ENCODE measurements at regions not wholly inside any gene's neighbourhood (a gene's known extent, or its start where the extent isn't known, plus 50 kb on each side); places are given as distances from the start of the nearest gene placed in this dataset.
"Not testable (repeated sequence)": the region's sequence is repeated elsewhere in the genome, so short reads cannot be mapped to it uniquely, and the experiment has no call there.

DNA sequence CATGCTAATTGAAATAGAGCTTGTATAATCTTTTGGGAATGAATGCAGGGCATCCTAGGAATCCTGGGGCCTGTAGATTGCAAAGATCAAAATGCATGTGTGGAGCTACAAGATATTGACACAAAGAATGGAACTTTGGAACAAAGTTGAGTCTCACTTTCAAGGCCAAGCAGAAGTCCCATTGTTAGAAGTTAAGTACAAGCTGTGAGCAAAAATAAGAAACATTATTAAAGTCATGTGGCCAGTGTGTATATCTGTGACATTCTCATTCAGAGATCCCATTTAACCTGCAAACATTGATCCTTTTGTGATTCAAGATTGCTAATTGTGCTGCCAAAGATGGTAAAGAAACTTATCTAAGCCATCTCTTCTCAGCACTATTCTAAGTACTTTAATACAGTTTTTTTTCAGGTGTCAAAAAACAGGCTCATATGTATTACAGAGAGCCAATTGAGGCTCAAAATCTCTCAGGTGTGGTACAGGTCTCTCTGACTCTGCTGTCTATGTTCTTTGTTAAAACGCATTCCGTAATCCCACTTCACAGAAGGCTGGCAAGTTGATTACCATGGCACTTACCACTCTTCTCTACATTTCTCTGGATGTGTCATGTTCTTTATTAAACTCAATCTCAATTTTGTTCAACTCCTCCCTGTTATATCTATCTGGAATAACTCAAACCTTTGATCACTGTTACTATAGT lies 704.4 kb upstream of the NEGR1 start:
- H3K9me3 ChIP-seq (ENCODE audit: severe bottlenecking): no peaks in the 10 kb centered on the region
- DNase-seq (ENCODE audit: low spot score) (no peak), ATAC-seq (ENCODE audit: low read depth) (no peak)
- H3K4me3 ChIP-seq (ENCODE audit: severe bottlenecking): no peak overlapping the region
- no peak overlapping the region for H3K27ac ChIP-seq (ENCODE audit: poor library complexity, severe bottlenecking)
- no peaks in the 10 kb centered on the region for H3K36me3 ChIP-seq (ENCODE audit: low read depth)
- TF ChIP-seq, protein P1, sequence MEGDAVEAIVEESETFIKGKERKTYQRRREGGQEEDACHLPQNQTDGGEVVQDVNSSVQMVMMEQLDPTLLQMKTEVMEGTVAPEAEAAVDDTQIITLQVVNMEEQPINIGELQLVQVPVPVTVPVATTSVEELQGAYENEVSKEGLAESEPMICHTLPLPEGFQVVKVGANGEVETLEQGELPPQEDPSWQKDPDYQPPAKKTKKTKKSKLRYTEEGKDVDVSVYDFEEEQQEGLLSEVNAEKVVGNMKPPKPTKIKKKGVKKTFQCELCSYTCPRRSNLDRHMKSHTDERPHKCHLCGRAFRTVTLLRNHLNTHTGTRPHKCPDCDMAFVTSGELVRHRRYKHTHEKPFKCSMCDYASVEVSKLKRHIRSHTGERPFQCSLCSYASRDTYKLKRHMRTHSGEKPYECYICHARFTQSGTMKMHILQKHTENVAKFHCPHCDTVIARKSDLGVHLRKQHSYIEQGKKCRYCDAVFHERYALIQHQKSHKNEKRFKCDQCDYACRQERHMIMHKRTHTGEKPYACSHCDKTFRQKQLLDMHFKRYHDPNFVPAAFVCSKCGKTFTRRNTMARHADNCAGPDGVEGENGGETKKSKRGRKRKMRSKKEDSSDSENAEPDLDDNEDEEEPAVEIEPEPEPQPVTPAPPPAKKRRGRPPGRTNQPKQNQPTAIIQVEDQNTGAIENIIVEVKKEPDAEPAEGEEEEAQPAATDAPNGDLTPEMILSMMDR (IDR thresholded peaks at IDR 0.05; ENCODE audit: poor library complexity, severe bottlenecking): no peak
- H3K27me3 ChIP-seq (ENCODE audit: insufficient read depth, poor library complexity, severe bottlenecking): no peaks in the 10 kb centered on the region
- H3K4me1 ChIP-seq (ENCODE audit: insufficient read depth, poor library complexity, severe bottlenecking): no peaks in the 10 kb centered on the region

DNA sequence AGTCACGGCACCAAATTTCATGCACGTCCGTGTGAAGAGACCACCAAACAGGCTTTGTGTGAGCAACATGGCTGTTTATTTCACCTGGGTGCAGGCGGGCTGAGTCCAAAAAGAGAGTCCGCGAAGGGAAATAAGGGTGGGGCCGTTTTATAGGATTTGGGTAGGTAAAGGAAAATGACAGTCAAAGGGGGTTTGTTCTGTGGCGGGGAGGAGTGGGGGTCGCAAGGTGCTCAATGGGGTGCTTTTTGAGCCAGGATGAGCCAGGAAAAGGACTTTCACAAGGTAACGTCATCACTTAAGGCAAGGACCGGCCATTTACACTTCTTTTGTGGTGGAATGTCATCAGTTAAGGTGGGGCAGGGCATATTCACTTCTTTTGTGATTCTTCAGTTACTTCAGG lies 702.7 kb upstream of the NEGR1 start:
- not testable (repeated sequence) for H3K27ac ChIP-seq (ENCODE audit: poor library complexity, severe bottlenecking); H3K36me3 ChIP-seq (ENCODE audit: low read depth); H3K4me3 ChIP-seq (ENCODE audit: severe bottlenecking); H3K9me3 ChIP-seq (ENCODE audit: severe bottlenecking); H3K4me1 ChIP-seq (ENCODE audit: insufficient read depth, poor library complexity, severe bottlenecking); H3K27me3 ChIP-seq (ENCODE audit: insufficient read depth, poor library complexity, severe bottlenecking); ATAC-seq (ENCODE audit: low read depth); DNase-seq (ENCODE audit: low spot score)

DNA sequence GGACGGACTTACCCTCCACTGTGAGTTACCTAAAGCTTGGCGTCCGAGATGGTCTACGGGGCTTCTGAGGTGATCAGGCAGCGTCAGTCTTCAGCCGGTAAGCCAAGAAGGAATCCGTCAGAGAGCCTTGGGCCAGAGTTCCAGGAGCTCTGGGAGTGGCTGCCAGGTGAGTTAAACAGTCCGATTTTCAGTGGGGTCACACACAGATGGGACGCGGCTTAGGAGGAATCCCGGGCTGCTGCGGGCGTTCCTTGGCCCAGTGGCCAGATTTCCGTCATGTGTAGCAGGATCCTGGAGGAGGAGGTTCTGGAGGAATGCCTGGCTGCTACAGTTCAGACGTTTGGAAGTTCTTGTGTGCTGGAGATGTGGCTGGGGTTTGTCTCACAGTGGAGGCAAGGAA lies 700.7 kb upstream of the NEGR1 start:
- not testable (repeated sequence) for ATAC-seq (ENCODE audit: low read depth)

DNA sequence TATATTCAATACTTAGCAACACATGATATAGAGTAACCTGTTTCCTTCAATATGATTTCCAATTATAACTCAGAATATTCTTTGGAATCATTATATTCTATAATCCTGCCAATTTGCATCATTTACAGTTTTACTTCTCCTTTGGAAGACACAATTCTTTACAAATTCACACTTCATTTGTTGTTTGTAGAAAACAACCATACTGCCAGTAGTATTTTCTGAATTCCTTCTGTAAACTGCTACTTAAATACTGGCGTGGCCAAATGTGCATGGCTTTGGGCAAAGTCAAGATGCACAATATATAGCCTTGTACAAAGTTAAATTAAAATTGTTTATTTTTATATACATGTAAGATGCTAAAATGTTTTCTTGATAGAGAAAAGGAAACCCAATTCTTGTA lies 687.1 kb upstream of the NEGR1 start:
- ATAC-seq (ENCODE audit: low read depth) (no peak), DNase-seq (ENCODE audit: low spot score) (no peak)
- TF ChIP-seq, protein P1 (IDR thresholded peaks at IDR 0.05; ENCODE audit: poor library complexity, severe bottlenecking): no peak
- H3K27me3 ChIP-seq (ENCODE audit: insufficient read depth, poor library complexity, severe bottlenecking): no peaks in the 10 kb centered on the region
- no peaks in the 10 kb centered on the region for H3K36me3 ChIP-seq (ENCODE audit: low read depth)
- H3K4me1 ChIP-seq (ENCODE audit: insufficient read depth, poor library complexity, severe bottlenecking): no peaks in the 10 kb centered on the region
- H3K4me3 ChIP-seq (ENCODE audit: severe bottlenecking): no peak overlapping the region
- H3K9me3 ChIP-seq (ENCODE audit: severe bottlenecking): no peaks in the 10 kb centered on the region
- no peak overlapping the region for H3K27ac ChIP-seq (ENCODE audit: poor library complexity, severe bottlenecking)

More for the DNA sequence above, 700.7 kb upstream of the NEGR1 start:
- not testable (repeated sequence) for H3K36me3 ChIP-seq (ENCODE audit: low read depth); H3K9me3 ChIP-seq (ENCODE audit: severe bottlenecking); H3K4me3 ChIP-seq (ENCODE audit: severe bottlenecking); H3K4me1 ChIP-seq (ENCODE audit: insufficient read depth, poor library complexity, severe bottlenecking); H3K27ac ChIP-seq (ENCODE audit: poor library complexity, severe bottlenecking); DNase-seq (ENCODE audit: low spot score); H3K27me3 ChIP-seq (ENCODE audit: insufficient read depth, poor library complexity, severe bottlenecking)

DNA sequence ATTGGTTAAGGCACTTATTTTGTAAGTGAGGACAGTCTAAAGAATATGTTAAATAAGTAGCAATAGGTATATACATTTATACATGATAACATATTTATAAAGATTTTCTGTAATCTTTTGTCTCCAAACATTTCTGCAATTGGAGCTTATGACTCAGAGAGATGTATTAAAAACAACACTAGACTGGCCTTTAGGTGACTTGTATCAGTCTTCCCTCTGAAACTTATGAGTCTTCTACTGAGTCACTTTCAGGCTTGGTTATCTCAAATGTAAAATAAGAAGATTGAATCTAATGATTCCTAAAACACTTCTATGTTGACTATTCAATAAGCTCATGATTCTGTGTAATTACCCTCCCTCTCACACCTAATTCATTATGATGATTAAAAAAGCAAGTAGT lies 672.6 kb upstream of the NEGR1 start:
- no peak overlapping the region for H3K27ac ChIP-seq (ENCODE audit: poor library complexity, severe bottlenecking)
- DNase-seq (ENCODE audit: low spot score) (no peak), ATAC-seq (ENCODE audit: low read depth) (peak; percentile 51; the same call in 2 of the 3 replicates)
- H3K36me3 ChIP-seq (ENCODE audit: low read depth): no peaks in the 10 kb centered on the region
- no peak overlapping the region for H3K4me3 ChIP-seq (ENCODE audit: severe bottlenecking)
- H3K4me1 ChIP-seq (ENCODE audit: insufficient read depth, poor library complexity, severe bottlenecking): no peaks in the 10 kb centered on the region
- H3K9me3 ChIP-seq (ENCODE audit: severe bottlenecking): no peaks in the 10 kb centered on the region
- TF ChIP-seq, protein P1 (IDR thresholded peaks at IDR 0.05; ENCODE audit: poor library complexity, severe bottlenecking): no peak
- H3K27me3 ChIP-seq (ENCODE audit: insufficient read depth, poor library complexity, severe bottlenecking): peaks cover 4% of the 10 kb centered on the region

DNA sequence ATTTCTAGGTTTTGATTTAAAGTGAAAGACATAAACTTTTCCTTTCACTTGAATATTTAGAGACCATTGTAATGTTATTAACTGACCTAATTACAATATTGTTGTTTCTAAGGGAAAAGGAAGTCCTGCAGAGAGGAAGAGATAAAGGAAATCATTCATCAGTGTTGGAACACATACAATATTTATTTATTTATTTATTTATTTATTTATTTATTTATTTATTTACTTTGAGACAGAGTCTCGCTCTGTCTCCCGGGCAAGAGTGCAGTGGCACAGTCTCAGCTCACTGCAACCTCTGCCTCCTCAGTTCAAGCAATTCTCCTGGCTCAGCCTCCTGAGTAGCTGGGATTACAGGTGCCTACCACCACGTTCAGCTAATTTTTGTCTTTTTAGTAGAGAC lies 668.6 kb upstream of the NEGR1 start:
- not testable (repeated sequence) for H3K27me3 ChIP-seq (ENCODE audit: insufficient read depth, poor library complexity, severe bottlenecking); H3K4me3 ChIP-seq (ENCODE audit: severe bottlenecking); DNase-seq (ENCODE audit: low spot score); H3K9me3 ChIP-seq (ENCODE audit: severe bottlenecking); ATAC-seq (ENCODE audit: low read depth); H3K27ac ChIP-seq (ENCODE audit: poor library complexity, severe bottlenecking); H3K36me3 ChIP-seq (ENCODE audit: low read depth); H3K4me1 ChIP-seq (ENCODE audit: insufficient read depth, poor library complexity, severe bottlenecking)

Measured in RWPE2 (cell line).